H9 (cell line): ENCODE measurements at regions not wholly inside any gene's neighbourhood (a gene's known extent, or its start where the extent isn't known, plus 50 kb on each side); places are given as distances from the start of the nearest gene placed in this dataset.

Source experiments
- DNase-seq: peaks from one replicate; pipeline ENCODE4 v3.0.0-alpha.2; 2017
- H2AFZ ChIP-seq: one replicate; pipeline ENCODE4 v1.6.1; 2013; ENCODE audit warnings: mild to moderate bottlenecking, low read length, control low read depth, moderate library complexity
- H2AK5ac ChIP-seq: 2 replicates; pipeline ENCODE4 v1.6.1; 2013; ENCODE audit warnings: low read length, control low read depth, mixed read lengths; ENCODE audit not compliant: insufficient read length
- H2BK120ac ChIP-seq: one replicate; pipeline ENCODE4 v1.6.1; 2013; ENCODE audit warnings: low read depth, mild to moderate bottlenecking, low read length, control low read depth, inconsistent platforms; ENCODE audit not compliant: poor library complexity, severe bottlenecking
- H2BK12ac ChIP-seq: 2 replicates; pipeline ENCODE4 v1.6.1; 2013; ENCODE audit warnings: low read length, control low read depth, mixed read lengths, low read depth; ENCODE audit not compliant: insufficient read length
- H2BK15ac ChIP-seq: 2 replicates; pipeline ENCODE4 v1.6.1; 2013; ENCODE audit warnings: low read depth, low read length, control low read depth
- H2BK20ac ChIP-seq: one replicate; pipeline ENCODE4 v1.6.1; 2013; ENCODE audit warnings: low read depth, mild to moderate bottlenecking, low read length, control low read depth, inconsistent platforms; ENCODE audit not compliant: poor library complexity, severe bottlenecking
- H2BK5ac ChIP-seq: 2 replicates; pipeline ENCODE4 v1.6.1; 2013; ENCODE audit warnings: low read length, control low read depth, mixed read lengths; ENCODE audit not compliant: insufficient read length
- H3K14ac ChIP-seq: 2 replicates; pipeline ENCODE4 v1.6.1; 2013; ENCODE audit warnings: low read length, control low read depth; ENCODE audit not compliant: insufficient read depth
- H3K18ac ChIP-seq: 2 replicates; pipeline ENCODE4 v1.6.1; 2013; ENCODE audit warnings: low read depth, mild to moderate bottlenecking, mixed read lengths, low read length, control low read depth; ENCODE audit not compliant: insufficient read length
- H3K23ac ChIP-seq: 2 replicates; pipeline ENCODE4 v1.6.1; 2013; ENCODE audit warnings: low read length, control low read depth, mixed read lengths, low read depth; ENCODE audit not compliant: insufficient read length
- H3K23me2 ChIP-seq: 2 replicates; pipeline ENCODE4 v1.6.1; 2013; ENCODE audit warnings: low read depth, mild to moderate bottlenecking, mixed read lengths, low read length, control low read depth; ENCODE audit not compliant: insufficient read length, poor library complexity, severe bottlenecking
- H3K27ac ChIP-seq: 2 replicates; pipeline ENCODE4 v1.5.1; 2013; ENCODE audit warnings: low read length, control low read depth, mixed read lengths, low read depth; ENCODE audit not compliant: insufficient read length
- H3K27me3 ChIP-seq: 2 replicates; pipeline ENCODE4 v1.6.1; 2013; ENCODE audit warnings: low read length, control low read depth, inconsistent platforms; ENCODE audit not compliant: insufficient read depth
- H3K4ac ChIP-seq: 2 replicates; pipeline ENCODE4 v1.6.1; 2013; ENCODE audit warnings: low read depth, mild to moderate bottlenecking, control low read depth, inconsistent platforms, low read length, moderate library complexity
- H3K4me1 ChIP-seq: 2 replicates; pipeline ENCODE4 v1.6.1; 2013; ENCODE audit warnings: low read length, control low read depth, inconsistent platforms; ENCODE audit not compliant: insufficient read depth
- H3K4me2 ChIP-seq: 2 replicates; pipeline ENCODE4 v1.6.1; 2013; ENCODE audit warnings: low read length, control low read depth, mixed read lengths; ENCODE audit not compliant: insufficient read length, insufficient read depth
- H3K56ac ChIP-seq: 2 replicates; pipeline ENCODE4 v1.6.1; 2013; ENCODE audit warnings: low read depth, mild to moderate bottlenecking, mixed read lengths, low read length, control low read depth; ENCODE audit not compliant: insufficient read length
- H3K79me1 ChIP-seq: 2 replicates; pipeline ENCODE4 v1.6.1; 2013; ENCODE audit warnings: low read depth, mild to moderate bottlenecking, moderate library complexity, low read length, control low read depth, inconsistent platforms; ENCODE audit not compliant: insufficient read depth, poor library complexity, severe bottlenecking
- H3K79me2 ChIP-seq: 2 replicates; pipeline ENCODE4 v1.6.1; 2013; ENCODE audit warnings: low read length, control low read depth, inconsistent platforms; ENCODE audit not compliant: insufficient read depth
- H3K9ac ChIP-seq: 2 replicates; pipeline ENCODE4 v1.6.1; 2013; ENCODE audit warnings: low read length, control low read depth, mixed read lengths; ENCODE audit not compliant: insufficient read length; ENCODE audit errors: extremely low read depth
- H3K9me3 ChIP-seq: one replicate; pipeline ENCODE4 v1.6.1; 2013; ENCODE audit warnings: low read depth, low read length, inconsistent platforms; ENCODE audit not compliant: control insufficient read depth
- H3T11ph ChIP-seq: one replicate; pipeline ENCODE4 v1.6.1; 2013; ENCODE audit warnings: mild to moderate bottlenecking, low read length, control low read depth, inconsistent platforms
- H4K20me1 ChIP-seq: one replicate; pipeline ENCODE4 v1.6.1; 2013; ENCODE audit not compliant: control insufficient read depth, insufficient read length, insufficient read depth
- H4K5ac ChIP-seq: 2 replicates; pipeline ENCODE4 v1.6.1; 2013; ENCODE audit warnings: low read depth, mild to moderate bottlenecking, mixed read lengths, low read length, control low read depth; ENCODE audit not compliant: insufficient read length
- H4K8ac ChIP-seq: replicated peaks from 2 replicates; pipeline ENCODE4 v1.6.1; 2013; ENCODE audit warnings: low read length, control low read depth, mixed read lengths, low read depth; ENCODE audit not compliant: insufficient read length
- H4K91ac ChIP-seq: 2 replicates; pipeline ENCODE4 v1.6.1; 2013; ENCODE audit warnings: low read depth, mild to moderate bottlenecking, moderate library complexity, mixed read lengths, low read length, control low read depth; ENCODE audit not compliant: insufficient read length
- H3K27ac Mint-ChIP-seq, 3 experiments: 2 replicates in 2 of 3; 3 replicates in 1 of 3; pipeline ENCODE4 v1.8.0; 2020 to 2021; ENCODE audit warnings: mixed read lengths in 3 of 3, mild to moderate bottlenecking in 1 of 3, moderate library complexity in 1 of 3
- H3K27me3 Mint-ChIP-seq: 2 replicates; pipeline ENCODE4 v1.8.0; 2021; ENCODE audit warnings: low read depth, mild to moderate bottlenecking, moderate library complexity, mixed read lengths
- H3K36me3 Mint-ChIP-seq, 3 experiments: 2 replicates in 2 of 3; 3 replicates in 1 of 3; pipeline ENCODE4 v1.8.0; 2020 to 2021; ENCODE audit warnings: low read depth in 3 of 3, mixed read lengths in 3 of 3; ENCODE audit not compliant: insufficient read depth in 1 of 3
- H3K4me1 Mint-ChIP-seq, 2 experiments: 2 replicates each; pipeline ENCODE4 v1.8.0; 2020; ENCODE audit warnings: mixed read lengths in 2 of 2
- H3K4me3 Mint-ChIP-seq, 2 experiments: 2 replicates in 1 of 2; 3 replicates in 1 of 2; pipeline ENCODE4 v1.8.0; 2020 to 2021; ENCODE audit warnings: mild to moderate bottlenecking in 2 of 2, mixed read lengths in 2 of 2, moderate library complexity in 1 of 2
- H3K9me3 Mint-ChIP-seq, 2 experiments: 2 replicates in 1 of 2; 3 replicates in 1 of 2; pipeline ENCODE4 v1.8.0; 2020; ENCODE audit warnings: mild to moderate bottlenecking in 2 of 2, mixed read lengths in 2 of 2, moderate library complexity in 1 of 2
- CTCF ChIP-seq: fragments of 200-600 bp; sonication (generic); conservative IDR thresholded peaks from 3 replicates; pipeline ENCODE4 v1.8.0; 2021; ENCODE audit warnings: antibody characterized with exemption, mild to moderate bottlenecking
- WGBS: extraction: QIAGEN DNeasy Blood & Tissue Kit; methylation state at CpG from one replicate; pipeline ENCODE4 v1.1.7; 2013; ENCODE audit warnings: missing lambda C conversion rate, low lambda C conversion rate, mixed read lengths; ENCODE audit not compliant: insufficient read length; ENCODE audit errors: extremely low coverage; 5-methylcytosine and 5-hydroxymethylcytosine counted together

DNA sequence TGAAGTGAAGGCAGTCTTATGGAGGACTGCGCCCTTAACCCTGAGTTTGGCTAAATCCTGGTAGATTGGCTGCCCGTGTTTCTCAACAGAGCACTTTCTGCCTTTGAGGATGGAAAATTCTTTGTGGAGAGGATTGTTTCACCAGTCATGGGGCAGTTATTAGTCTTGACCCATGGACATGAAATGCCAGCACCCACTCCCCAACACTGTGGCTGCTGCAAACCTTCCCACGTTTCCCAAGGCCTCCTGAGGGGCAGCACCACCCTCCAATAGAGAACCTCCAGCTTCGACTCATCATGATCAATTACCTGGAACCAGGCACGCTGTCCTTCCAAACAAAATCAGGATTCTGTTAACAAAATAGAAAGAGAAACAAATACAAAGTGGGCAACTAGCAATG, 117.8 kb downstream of the PXDC1 start:
- Histone ChIP-seq H3K56ac (no peak overlapping the region), H3K9me3 (no peaks in the 10 kb centered on the region), H2BK20ac (no peak overlapping the region), H2BK12ac (no peak overlapping the region), H3K79me2 (no peaks in the 10 kb centered on the region), H3K27ac (no peak overlapping the region), H4K5ac (no peak overlapping the region), H3K9ac (no peak overlapping the region), H3K23ac (no peak overlapping the region), H3K14ac (no peak overlapping the region), H3K4me2 (no peak overlapping the region), H4K8ac (no peak overlapping the region), H3K18ac (no peak overlapping the region), H3K79me1 (no peaks in the 10 kb centered on the region), H3K23me2 (no peaks in the 10 kb centered on the region), H4K91ac (no peak overlapping the region), H3K4me1 (no peaks in the 10 kb centered on the region), H3T11ph (no peak overlapping the region), H2AK5ac (no peak overlapping the region), H3K27me3 (no peaks in the 10 kb centered on the region), H2AFZ (no peak overlapping the region), H2BK5ac (no peak overlapping the region), H4K20me1 (no peaks in the 10 kb centered on the region), H3K4ac (no peak overlapping the region), H2BK120ac (no peak overlapping the region), H2BK15ac (no peak overlapping the region)
- DNase-seq: no peak
- H3K27me3 Mint-ChIP-seq: peaks cover 12% of the 10 kb centered on the region
- WGBS: no CpG with 5 or more reads among the region's 5 CpGs
- peaks cover 0 to 4% of the 10 kb centered on the region in 2 experiments; a peak in 1 of 4 replicates for H3K4me1 Mint-ChIP-seq
- no peak overlapping the region for H3K4me3 Mint-ChIP-seq
- no peaks in the 10 kb centered on the region for H3K9me3 Mint-ChIP-seq
- no peaks in the 10 kb centered on the region for H3K36me3 Mint-ChIP-seq
- TF ChIP-seq CTCF: no peak
- H3K27ac Mint-ChIP-seq: no peak overlapping the region; a peak in 1 of 7 replicates
